RCC 7860 (cell line): ENCODE measurements at regions not wholly inside any gene's neighbourhood (a gene's known extent, or its start where the extent isn't known, plus 50 kb on each side); places are given as distances from the start of the nearest gene placed in this dataset.
"Not testable (repeated sequence)": the region's sequence is repeated elsewhere in the genome, so short reads cannot be mapped to it uniquely, and the experiment has no call there.

Source experiments
- DNase-seq: peaks from one replicate; pipeline ENCODE4 v3.0.0-alpha.2; 2015; ENCODE audit warnings: low spot score
- FAIRE-seq: peaks from 2 replicates; lab custom pipeline; 2012; peaks lifted over from hg19 to GRCh38; lab: Jason Lieb, UNC

GRCh38 chrX:130550351-130550750 is 148.6 kb downstream of the RBMX2 start:
- no peak for FAIRE-seq

GRCh38 chrX:130552444-130553073 is 150.8 kb downstream of the RBMX2 start:
- FAIRE-seq (no peak), DNase-seq (no peak)

More at GRCh38 chrX:130550351-130550750, 148.6 kb downstream of the RBMX2 start:
- DNase-seq = no peak

GRCh38 chrX:130555341-130555740 is 153.6 kb downstream of the RBMX2 start:
- no peak for DNase-seq
- FAIRE-seq = no peak

- no peak for FAIRE-seq
- DNase-seq = no peak
Measured at GRCh38 chrX:130555757-130556156, 154.0 kb downstream of the RBMX2 start.

GRCh38 chrX:130556951-130557350 is 155.2 kb downstream of the RBMX2 start:
- DNase-seq = no peak
- FAIRE-seq = no peak

- DNase-seq (no peak), FAIRE-seq (no peak)
Measured at GRCh38 chrX:130560544-130560943, 158.8 kb downstream of the RBMX2 start.

- DNase-seq (no peak), FAIRE-seq (no peak)
Measured at GRCh38 chrX:130561930-130562329, 160.1 kb downstream of the RBMX2 start.

- DNase-seq = no peak
- no peak for FAIRE-seq
Measured at GRCh38 chrX:130563476-130563875, 161.7 kb downstream of the RBMX2 start.

GRCh38 chrX:130566028-130566683 is 164.4 kb downstream of the RBMX2 start:
- DNase-seq (no peak), FAIRE-seq (no peak)

- not testable (repeated sequence) for FAIRE-seq, DNase-seq
Measured at GRCh38 chrX:130573030-130573429, 171.2 kb downstream of the RBMX2 start.
